Esophagus squamous epithelium (tissue), 5 donors: ENCODE measurements at regions not wholly inside any gene's neighbourhood (a gene's known extent, or its start where the extent isn't known, plus 50 kb on each side); places are given as distances from the start of the nearest gene placed in this dataset.

Source experiments
- DNase-seq: peaks from one replicate; lab custom pipeline; 2025; lab: John Stamatoyannopoulos, UW
- H3K27ac ChIP-seq, 4 donors: fragments of 200-600 bp; sonication (generic); one replicate each; pipeline ENCODE4 v1.5.1; 2016 to 2019; ENCODE audit warnings: mild to moderate bottlenecking in 1 of 4
- H3K27me3 ChIP-seq, 4 donors: fragments of 200-600 bp; sonication (generic); 1 replicate in 3 of 4; 2 replicates in 1 of 4; pipeline versions ENCODE4 v1.5.1 to v1.6.0; 2017 to 2021; ENCODE audit warnings: antibody characterized with exemption in 1 of 4
- H3K36me3 ChIP-seq, 3 donors: fragments of 200-600 bp; sonication (generic); one replicate each; pipeline ENCODE4 v1.5.1; 2016 to 2019
- H3K4me1 ChIP-seq, 3 donors: fragments of 200-600 bp; sonication (generic); one replicate each; pipeline ENCODE4 v1.5.1; 2017 to 2019
- H3K4me3 ChIP-seq, 4 donors: fragments of 200-600 bp; sonication (generic); 1 replicate in 3 of 4; 2 replicates in 1 of 4; pipeline ENCODE4 v1.5.1; 2016 to 2019; ENCODE audit warnings: mild to moderate bottlenecking in 2 of 4, moderate library complexity in 1 of 4
- H3K9me3 ChIP-seq, 3 donors: fragments of 200-600 bp; sonication (generic); one replicate each; pipeline ENCODE4 v1.5.1; 2016 to 2019
- CTCF ChIP-seq, 6 experiments: fragments of 450-650 bp in 4 of 6; fragments of 200-600 bp in 2 of 6; sonication (generic) in 2 of 6; IDR thresholded peaks; one replicate each; pipeline ENCODE4 v1.5.1; 2016 to 2019; ENCODE audit warnings: antibody characterized with exemption in 6 of 6, mild to moderate bottlenecking in 4 of 6, moderate library complexity in 4 of 6
- POLR2A ChIP-seq, 4 donors: fragments of 450-650 bp; IDR thresholded peaks; one replicate each; pipeline ENCODE4 v1.6.1; 2017; ENCODE audit warnings: antibody characterized with exemption in 4 of 4, mild to moderate bottlenecking in 4 of 4, moderate library complexity in 3 of 4
- WGBS, 2 donors: methylation state at CpG; one replicate each; pipeline ENCODE4 v1.1.5; 2018; 5-methylcytosine and 5-hydroxymethylcytosine counted together
- intact Hi-C: fragments of 100-400 bp; cut with DNase I; formaldehyde crosslinking; loops from one replicate; pipeline ENCODE4 v1.15.0; 2022
- donor health status: DM: yes; HTN: yes; CAD: no.

- Histone ChIP-seq H3K4me3 (no peak overlapping the region), H3K27ac (no peak overlapping the region), H3K9me3 (no peaks in the 10 kb centered on the region), H3K36me3 (no peaks in the 10 kb centered on the region), H3K4me1 (no peaks in the 10 kb centered on the region), H3K27me3 (no peaks in the 10 kb centered on the region)
- WGBS, 2 donors: 52 to 53% methylated on average over 5 to 11 of the region's 11 CpGs
- DNase-seq: no peak
- intact Hi-C loops: no loop called here
- TF ChIP-seq CTCF (IDR thresholded peaks at IDR 0.05) (no peak), POLR2A (IDR thresholded peaks at IDR 0.05) (no peak)
Observed at GRCh38 chr18:11323359-11323819, 174.0 kb upstream of the PIEZO2 start.

GRCh38 chr18:11322716-11323115 lies 173.3 kb upstream of the PIEZO2 start:
- Histone ChIP-seq H3K27me3 (no peaks in the 10 kb centered on the region), H3K4me1 (no peaks in the 10 kb centered on the region), H3K9me3 (no peaks in the 10 kb centered on the region), H3K36me3 (no peaks in the 10 kb centered on the region), H3K4me3 (no peak overlapping the region), H3K27ac (no peak overlapping the region)
- WGBS, 2 donors: 83 to 88% methylated on average over 4 to 5 of the region's 7 CpGs
- intact Hi-C loops: no loop called here
- no peak for DNase-seq
- no peak for TF ChIP-seq POLR2A (IDR thresholded peaks at IDR 0.05)
- no peak for TF ChIP-seq CTCF (IDR thresholded peaks at IDR 0.05)

- no peaks in the 10 kb centered on the region for H3K27me3 ChIP-seq
- no peak overlapping the region for H3K27ac ChIP-seq
- WGBS, 2 donors: 54 to 55% methylated on average over 4 of the region's 4 CpGs
- no peak overlapping the region for H3K4me3 ChIP-seq
- TF ChIP-seq POLR2A (IDR thresholded peaks at IDR 0.05) (no peak), CTCF (IDR thresholded peaks at IDR 0.05) (no peak)
- no peak for DNase-seq
- no peaks in the 10 kb centered on the region for H3K36me3 ChIP-seq
- no peaks in the 10 kb centered on the region for H3K4me1 ChIP-seq
- intact Hi-C loops: no loop called here
- no peaks in the 10 kb centered on the region for H3K9me3 ChIP-seq
Observed at GRCh38 chr18:11322006-11322405, 172.6 kb upstream of the PIEZO2 start.

GRCh38 chr18:11320986-11321385 lies 171.6 kb upstream of the PIEZO2 start:
- TF ChIP-seq CTCF (IDR thresholded peaks at IDR 0.05) (no peak), POLR2A (IDR thresholded peaks at IDR 0.05) (no peak)
- H3K27ac ChIP-seq: no peak overlapping the region
- WGBS, 2 donors: 62% methylated on average over 11 of the region's 11 CpGs
- no peaks in the 10 kb centered on the region for H3K4me1 ChIP-seq
- H3K9me3 ChIP-seq: no peaks in the 10 kb centered on the region
- intact Hi-C loops: no loop called here
- H3K27me3 ChIP-seq: no peaks in the 10 kb centered on the region
- H3K4me3 ChIP-seq: no peak overlapping the region
- no peaks in the 10 kb centered on the region for H3K36me3 ChIP-seq
- DNase-seq: no peak

- no peaks in the 10 kb centered on the region for H3K4me1 ChIP-seq
- no peaks in the 10 kb centered on the region for H3K36me3 ChIP-seq
- no peak for TF ChIP-seq CTCF (IDR thresholded peaks at IDR 0.05)
- no peak for TF ChIP-seq POLR2A (IDR thresholded peaks at IDR 0.05)
- H3K27ac ChIP-seq: no peak overlapping the region
- intact Hi-C loops: no loop called here
- no peaks in the 10 kb centered on the region for H3K27me3 ChIP-seq
- H3K4me3 ChIP-seq: no peak overlapping the region
- H3K9me3 ChIP-seq: no peaks in the 10 kb centered on the region
- DNase-seq: no peak
Observed at GRCh38 chr18:11316546-11316945, 167.2 kb upstream of the PIEZO2 start.
